AG04450 (cell line): ENCODE measurements at regions not wholly inside any gene's neighbourhood (a gene's known extent, or its start where the extent isn't known, plus 50 kb on each side); places are given as distances from the start of the nearest gene placed in this dataset.

Experiments used
- CTCF ChIA-PET: fragments of 300-600, 350-600 bp; formaldehyde crosslinking; extraction: SDS; loops from one replicate; lab custom pipeline; 2022; ENCODE audit warnings: antibody characterized with exemption, inconsistent platforms; lab: Charles Lee
- POLR2A ChIA-PET: fragments of 350-600 bp; formaldehyde crosslinking; extraction: SDS; loops from one replicate; lab custom pipeline; 2021; ENCODE audit warnings: antibody characterized with exemption, inconsistent platforms; lab: Yijun Ruan, JAX
- DNase-seq: peaks from one replicate; pipeline ENCODE4 v3.0.0-alpha.2; 2011; ENCODE audit warnings: low read depth, low spot score
- H3K27ac ChIP-seq: one replicate; pipeline ENCODE4 v1.5.1; 2012; ENCODE audit warnings: low read depth, low read length, control low read depth
- H3K27me3 ChIP-seq: one replicate; pipeline ENCODE4 v1.6.0; 2012; ENCODE audit warnings: low read length; ENCODE audit not compliant: control insufficient read depth, insufficient read depth
- H3K4me3 ChIP-seq: 2 replicates; pipeline ENCODE4 v1.5.1; 2011; ENCODE audit warnings: mild to moderate bottlenecking, low read depth, low read length, control low read depth
- H3K9me3 ChIP-seq: 2 replicates; pipeline ENCODE4 v1.5.1; 2012; ENCODE audit warnings: low read length; ENCODE audit not compliant: control insufficient read depth, insufficient read depth
- CTCF ChIP-seq: IDR thresholded peaks from 2 replicates; pipeline ENCODE4 v1.5.1; 2011; ENCODE audit warnings: low read depth, low read length, control low read depth, inconsistent platforms

GRCh38 chr2:156145976-156146375 is 186.5 kb downstream of the NR4A2 start:
- no peak for TF ChIP-seq CTCF
- POLR2A ChIA-PET: no interaction called here
- H3K4me3 ChIP-seq: no peak overlapping the region
- H3K9me3 ChIP-seq: peaks cover 3% of the 10 kb centered on the region
- CTCF ChIA-PET: no interaction called here
- no peak for DNase-seq
- H3K27ac ChIP-seq: no peak overlapping the region
- no peaks in the 10 kb centered on the region for H3K27me3 ChIP-seq

GRCh38 chr2:156145469-156145868 is 187.1 kb downstream of the NR4A2 start:
- ChIA-PET POLR2A (no interaction called here), CTCF (no interaction called here)
- Histone ChIP-seq H3K27ac (no peak overlapping the region), H3K4me3 (no peak overlapping the region), H3K9me3 (peaks cover 3% of the 10 kb centered on the region), H3K27me3 (no peaks in the 10 kb centered on the region)
- TF ChIP-seq CTCF: no peak
- no peak for DNase-seq

GRCh38 chr2:156136566-156136965 is 196.0 kb downstream of the NR4A2 start:
- Histone ChIP-seq H3K4me3 (no peak overlapping the region), H3K9me3 (peaks cover 3% of the 10 kb centered on the region; the same call in 1 of the 2 replicates), H3K27ac (no peak overlapping the region), H3K27me3 (no peaks in the 10 kb centered on the region)
- ChIA-PET POLR2A (no interaction called here), CTCF (interaction anchor here (0.5 kb wide), 1 partner anchor 199 kb away, joined by 3 read pairs; no protein-coding TSS in a partner anchor)
- DNase-seq: no peak
- TF ChIP-seq CTCF: no peak

- no peak for TF ChIP-seq CTCF
- peaks cover 3% of the 10 kb centered on the region; the same call in 1 of the 2 replicates for H3K9me3 ChIP-seq
- POLR2A ChIA-PET: no interaction called here
- no peak overlapping the region for H3K4me3 ChIP-seq
- CTCF ChIA-PET: no interaction called here
- no peak overlapping the region for H3K27ac ChIP-seq
- no peak for DNase-seq
- no peaks in the 10 kb centered on the region for H3K27me3 ChIP-seq
These were observed 197.6 kb downstream of the NR4A2 start for GRCh38 chr2:156134887-156135286.

- no peak for DNase-seq
- Histone ChIP-seq H3K27ac (no peak overlapping the region), H3K9me3 (no peaks in the 10 kb centered on the region), H3K4me3 (no peak overlapping the region), H3K27me3 (no peaks in the 10 kb centered on the region)
- TF ChIP-seq CTCF: no peak
- ChIA-PET POLR2A (no interaction called here), CTCF (no interaction called here)
These were observed 199.6 kb downstream of the NR4A2 start for GRCh38 chr2:156132941-156133340.
